GM21737 (cell line): ENCODE measurements at regions not wholly inside any gene's neighbourhood (a gene's known extent, or its start where the extent isn't known, plus 50 kb on each side); places are given as distances from the start of the nearest gene placed in this dataset.

Experiments used
- ATAC-seq: cut with Tn5 transposase; IDR thresholded peaks from one replicate; pipeline ENCODE4 v1.9.1; 2021; ENCODE audit warnings: mild to moderate bottlenecking, moderate library complexity; ENCODE audit not compliant: unreplicated experiment

GRCh38 chr6:73923905-73924485, 228.0 kb downstream of the CD109 start:
- no peak for ATAC-seq

- ATAC-seq = no peak
These were observed 207.2 kb downstream of the CD109 start for GRCh38 chr6:73903155-73903554.

GRCh38 chr6:73901986-73902385, 206.0 kb downstream of the CD109 start:
- no peak for ATAC-seq

- no peak for ATAC-seq
These were observed 205.3 kb downstream of the CD109 start for GRCh38 chr6:73901311-73901710.

GRCh38 chr6:73898599-73898998, 202.6 kb downstream of the CD109 start:
- ATAC-seq = no peak

GRCh38 chr6:73893696-73894095, 197.7 kb downstream of the CD109 start:
- ATAC-seq = no peak

GRCh38 chr6:73888050-73888449, 192.0 kb downstream of the CD109 start:
- ATAC-seq = no peak

- no peak for ATAC-seq
These were observed 189.4 kb downstream of the CD109 start for GRCh38 chr6:73885393-73885792.

- ATAC-seq = no peak
These were observed 188.5 kb downstream of the CD109 start for GRCh38 chr6:73884540-73884939.

- no peak for ATAC-seq
These were observed 183.7 kb downstream of the CD109 start for GRCh38 chr6:73879501-73880293.

GRCh38 chr6:73878403-73878802, 182.4 kb downstream of the CD109 start:
- no peak for ATAC-seq
